HUES48 (cell line): ENCODE measurements at regions not wholly inside any gene's neighbourhood (a gene's known extent, or its start where the extent isn't known, plus 50 kb on each side); places are given as distances from the start of the nearest gene placed in this dataset.

Experiments used
- H3K27ac ChIP-seq: one replicate; pipeline ENCODE4 v1.7.0; 2013; ENCODE audit warnings: low read depth, low read length, inconsistent platforms
- H3K27me3 ChIP-seq: 2 replicates; pipeline ENCODE4 v1.6.1; 2013; ENCODE audit warnings: mild to moderate bottlenecking, low read length; ENCODE audit not compliant: control insufficient read depth, insufficient read depth
- H3K36me3 ChIP-seq: 2 replicates; pipeline ENCODE4 v1.6.1; 2013; ENCODE audit warnings: low read length; ENCODE audit not compliant: control insufficient read depth, insufficient read depth
- H3K4me1 ChIP-seq: 2 replicates; pipeline ENCODE4 v1.6.1; 2013; ENCODE audit warnings: mild to moderate bottlenecking, low read length; ENCODE audit not compliant: control insufficient read depth, insufficient read depth
- H3K4me3 ChIP-seq: 2 replicates; pipeline ENCODE4 v1.5.1; 2013; ENCODE audit warnings: mild to moderate bottlenecking, low read depth, low read length
- H3K9ac ChIP-seq: 2 replicates; pipeline ENCODE4 v1.6.1; 2013; ENCODE audit warnings: mild to moderate bottlenecking, low read depth, low read length, moderate library complexity
- H3K9me3 ChIP-seq: 2 replicates; pipeline ENCODE4 v1.6.1; 2013; ENCODE audit warnings: low read length; ENCODE audit not compliant: control insufficient read depth, insufficient read depth

- Histone ChIP-seq H3K4me1 (no peaks in the 10 kb centered on the region), H3K27ac (no peak overlapping the region), H3K9ac (no peak overlapping the region), H3K36me3 (no peaks in the 10 kb centered on the region), H3K27me3 (no peaks in the 10 kb centered on the region), H3K4me3 (no peak overlapping the region), H3K9me3 (no peaks in the 10 kb centered on the region)
Observed at GRCh38 chr5:66415208-66415607, 181.0 kb upstream of the MAST4 start.

- Histone ChIP-seq H3K9ac (no peak overlapping the region), H3K9me3 (no peaks in the 10 kb centered on the region), H3K4me1 (no peaks in the 10 kb centered on the region), H3K27me3 (no peaks in the 10 kb centered on the region), H3K36me3 (no peaks in the 10 kb centered on the region), H3K4me3 (no peak overlapping the region), H3K27ac (no peak overlapping the region)
Observed at GRCh38 chr5:66416698-66417097, 179.5 kb upstream of the MAST4 start.

DNA sequence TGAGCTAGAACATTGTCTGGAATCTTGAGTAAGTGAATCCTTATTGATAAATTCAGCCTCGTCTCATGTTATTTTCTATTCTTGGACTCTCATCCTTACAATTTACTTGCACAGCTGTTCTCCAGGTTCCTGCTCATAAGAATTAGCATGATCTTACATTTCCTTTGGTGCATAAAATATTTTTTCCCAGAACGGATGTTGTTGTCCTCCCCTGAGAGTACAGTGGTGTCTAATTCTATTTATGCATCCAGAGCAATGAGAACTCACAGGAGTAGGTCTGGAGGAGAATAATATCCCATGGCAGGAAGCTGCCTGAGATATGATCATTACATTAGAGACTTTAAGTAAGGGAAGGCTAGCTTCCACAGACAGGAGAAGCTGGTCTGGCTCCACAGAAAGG, 178.4 kb upstream of the MAST4 start:
- Histone ChIP-seq H3K36me3 (no peaks in the 10 kb centered on the region), H3K9ac (no peak overlapping the region), H3K4me1 (no peaks in the 10 kb centered on the region), H3K27ac (no peak overlapping the region), H3K27me3 (no peaks in the 10 kb centered on the region), H3K9me3 (peaks cover 3% of the 10 kb centered on the region; the same call in 1 of the 2 replicates), H3K4me3 (no peak overlapping the region)

DNA sequence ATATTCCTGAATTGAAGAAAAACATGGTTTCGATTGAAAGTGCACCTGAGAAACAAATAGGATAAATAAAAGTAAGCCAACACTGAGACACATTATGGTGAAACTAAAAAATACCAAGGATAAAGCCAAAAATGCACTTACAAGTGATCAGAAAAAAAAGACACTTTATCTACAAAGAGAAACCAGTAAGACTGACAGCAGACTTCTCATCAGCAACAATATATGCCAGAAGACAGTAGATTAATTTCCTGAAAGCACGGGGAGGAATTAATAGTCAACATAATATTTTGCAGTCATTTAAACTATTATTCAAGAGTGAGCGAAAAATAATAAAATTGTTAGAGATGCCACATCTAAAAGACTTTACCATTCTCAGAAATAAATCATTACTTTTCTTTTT, 172.7 kb upstream of the MAST4 start:
- H3K9ac ChIP-seq: no peak overlapping the region
- no peak overlapping the region for H3K4me3 ChIP-seq
- H3K27ac ChIP-seq: no peak overlapping the region
- no peaks in the 10 kb centered on the region for H3K36me3 ChIP-seq
- peaks cover 5% of the 10 kb centered on the region; the same call in 1 of the 2 replicates for H3K9me3 ChIP-seq
- H3K4me1 ChIP-seq: no peaks in the 10 kb centered on the region
- no peaks in the 10 kb centered on the region for H3K27me3 ChIP-seq

GRCh38 chr5:66425842-66426241, 170.4 kb upstream of the MAST4 start:
- H3K4me1 ChIP-seq: no peaks in the 10 kb centered on the region
- no peaks in the 10 kb centered on the region for H3K36me3 ChIP-seq
- H3K4me3 ChIP-seq: no peak overlapping the region
- H3K9ac ChIP-seq: no peak overlapping the region
- H3K9me3 ChIP-seq: peaks cover 5% of the 10 kb centered on the region; the same call in 1 of the 2 replicates
- no peaks in the 10 kb centered on the region for H3K27me3 ChIP-seq
- H3K27ac ChIP-seq: no peak overlapping the region

DNA sequence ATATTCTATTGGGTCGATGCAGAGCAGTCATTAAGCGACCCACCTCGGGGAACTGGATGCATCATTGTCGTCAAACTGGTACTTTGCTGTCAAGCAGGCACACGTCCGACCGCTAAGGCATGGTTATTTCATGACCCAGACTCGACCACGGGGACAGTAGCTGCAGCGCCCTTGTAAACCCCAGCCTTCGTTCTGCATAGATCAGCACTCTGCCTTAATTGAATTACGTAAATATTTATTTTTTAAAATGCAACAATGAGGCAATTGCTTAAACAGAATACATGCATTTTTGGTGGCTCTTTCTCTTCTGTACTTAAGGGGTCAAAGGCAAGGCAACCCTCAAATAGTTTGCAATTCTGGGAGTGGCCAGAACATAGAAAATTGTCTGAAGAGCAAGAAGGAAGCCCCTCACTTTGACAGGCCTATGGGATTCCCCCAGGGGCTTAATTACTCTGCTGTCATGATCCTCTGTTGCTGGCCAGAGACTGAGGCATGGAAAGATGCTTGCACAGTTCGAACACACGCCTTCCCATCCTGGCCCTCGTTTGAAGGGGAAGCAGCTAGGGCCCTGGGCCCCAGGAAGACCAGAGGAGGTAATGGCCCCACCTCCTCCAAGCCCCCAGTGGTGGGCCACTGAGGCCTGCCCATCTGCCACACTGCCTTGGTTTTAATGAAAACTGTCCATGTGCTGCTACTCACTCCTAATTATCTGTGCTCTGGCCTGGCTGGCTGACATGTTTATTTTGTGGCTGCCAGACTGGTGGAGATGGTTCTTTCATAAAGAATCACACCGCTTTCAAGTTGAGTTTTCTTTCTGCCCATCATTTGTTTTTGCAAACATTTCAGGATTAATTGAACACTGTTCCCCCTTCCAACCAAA, 169.7 kb upstream of the MAST4 start:
- Histone ChIP-seq H3K36me3 (no peaks in the 10 kb centered on the region), H3K9me3 (peaks cover 5% of the 10 kb centered on the region; the same call in 1 of the 2 replicates), H3K4me3 (no peak overlapping the region), H3K9ac (no peak overlapping the region), H3K27me3 (no peaks in the 10 kb centered on the region), H3K4me1 (no peaks in the 10 kb centered on the region), H3K27ac (no peak overlapping the region)

DNA sequence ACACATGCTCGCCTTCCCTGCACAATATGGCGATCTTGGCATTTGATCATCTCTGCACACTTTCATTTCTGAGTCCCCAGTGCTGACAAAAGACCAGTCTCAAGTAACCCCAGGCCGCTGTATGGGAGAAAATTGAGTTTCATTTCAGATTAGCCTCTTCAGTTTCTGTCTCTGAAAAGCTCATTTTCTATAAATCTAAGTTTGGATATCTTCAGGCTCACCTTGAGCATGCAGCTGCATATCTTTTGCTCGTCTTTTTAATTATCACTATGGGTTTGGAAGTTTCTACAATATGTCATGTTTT, 169.1 kb upstream of the MAST4 start:
- Histone ChIP-seq H3K4me3 (no peak overlapping the region), H3K36me3 (no peaks in the 10 kb centered on the region), H3K9me3 (peaks cover 3% of the 10 kb centered on the region; the same call in 1 of the 2 replicates), H3K27ac (no peak overlapping the region), H3K27me3 (no peaks in the 10 kb centered on the region), H3K9ac (no peak overlapping the region), H3K4me1 (no peaks in the 10 kb centered on the region)

- H3K9ac ChIP-seq: no peak overlapping the region
- no peaks in the 10 kb centered on the region for H3K9me3 ChIP-seq
- H3K27ac ChIP-seq: no peak overlapping the region
- H3K36me3 ChIP-seq: no peaks in the 10 kb centered on the region
- no peaks in the 10 kb centered on the region for H3K4me1 ChIP-seq
- no peak overlapping the region for H3K4me3 ChIP-seq
- H3K27me3 ChIP-seq: no peaks in the 10 kb centered on the region
Observed at GRCh38 chr5:66436721-66437120, 159.5 kb upstream of the MAST4 start.

- Histone ChIP-seq H3K36me3 (no peaks in the 10 kb centered on the region), H3K27ac (no peak overlapping the region), H3K4me3 (no peak overlapping the region), H3K4me1 (no peaks in the 10 kb centered on the region), H3K9ac (no peak overlapping the region), H3K27me3 (no peaks in the 10 kb centered on the region), H3K9me3 (no peaks in the 10 kb centered on the region)
Observed at GRCh38 chr5:66438087-66438486, 158.1 kb upstream of the MAST4 start.

GRCh38 chr5:66438696-66439095, 157.5 kb upstream of the MAST4 start:
- Histone ChIP-seq H3K4me1 (no peaks in the 10 kb centered on the region), H3K27ac (no peak overlapping the region), H3K9me3 (0 out of 2 replicates have a peak, but pooled peaks cover 3% of the 10 kb centered on the region), H3K27me3 (no peaks in the 10 kb centered on the region), H3K9ac (no peak overlapping the region), H3K36me3 (no peaks in the 10 kb centered on the region), H3K4me3 (no peak overlapping the region)

- H3K27me3 ChIP-seq: no peaks in the 10 kb centered on the region
- H3K4me3 ChIP-seq: no peak overlapping the region
- H3K9ac ChIP-seq: no peak overlapping the region
- no peaks in the 10 kb centered on the region for H3K4me1 ChIP-seq
- 0 out of 2 replicates have a peak, but pooled peaks cover 3% of the 10 kb centered on the region for H3K9me3 ChIP-seq
- no peaks in the 10 kb centered on the region for H3K36me3 ChIP-seq
- no peak overlapping the region for H3K27ac ChIP-seq
Observed at GRCh38 chr5:66440202-66440680, 156.0 kb upstream of the MAST4 start.
